Fibroblast of skin of back (primary cell): ENCODE measurements at regions not wholly inside any gene's neighbourhood (a gene's known extent, or its start where the extent isn't known, plus 50 kb on each side); places are given as distances from the start of the nearest gene placed in this dataset.

Source experiments
- DNase-seq: peaks from one replicate; pipeline ENCODE4 v3.0.0-alpha.2; 2013

DNA sequence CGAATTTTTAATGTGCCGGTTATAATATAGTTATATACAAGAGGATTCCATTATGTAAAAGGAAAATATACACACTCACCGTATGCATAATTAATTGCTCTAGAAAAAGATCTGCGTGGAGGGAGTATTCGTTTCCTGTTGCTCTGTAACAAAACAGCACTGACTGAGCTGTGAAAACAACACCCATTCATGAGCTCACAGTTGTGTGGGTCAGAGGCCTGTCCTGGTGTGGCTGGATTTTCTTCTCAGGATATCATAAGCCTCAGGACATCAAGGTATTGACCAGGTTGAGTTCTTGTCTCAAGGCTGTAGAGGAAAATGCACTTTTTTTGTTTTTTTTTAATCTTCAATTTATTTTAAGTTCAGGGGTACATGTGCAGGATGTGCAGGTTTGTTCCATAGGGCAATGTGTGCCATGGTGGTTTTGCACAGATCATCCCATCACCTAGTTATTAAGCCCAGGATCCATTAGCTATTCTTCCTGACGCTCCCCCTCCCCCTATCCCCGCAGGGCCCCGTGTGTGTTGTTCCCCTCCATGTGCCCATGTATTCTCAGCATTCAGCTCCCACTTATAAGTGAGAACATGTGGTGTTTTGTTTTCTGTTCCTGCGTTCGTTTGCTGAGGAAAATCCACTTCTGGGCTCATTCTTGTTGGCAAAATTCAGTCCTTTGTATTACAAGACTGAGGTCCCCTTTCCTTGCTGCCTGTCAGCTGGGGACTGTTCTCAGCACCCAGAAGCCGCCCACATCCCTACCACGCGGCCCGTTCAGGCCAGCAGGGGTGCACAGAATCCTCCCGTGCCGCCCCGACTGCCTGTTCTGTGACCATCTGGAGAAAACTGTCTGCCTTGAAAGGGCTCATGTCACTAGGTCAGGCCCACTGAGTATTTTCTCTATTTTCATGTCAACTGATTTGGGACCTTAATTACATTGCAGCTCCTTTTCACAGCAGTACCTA lies 87.4 kb upstream of the ERRFI1 start:
- no peak for DNase-seq

DNA sequence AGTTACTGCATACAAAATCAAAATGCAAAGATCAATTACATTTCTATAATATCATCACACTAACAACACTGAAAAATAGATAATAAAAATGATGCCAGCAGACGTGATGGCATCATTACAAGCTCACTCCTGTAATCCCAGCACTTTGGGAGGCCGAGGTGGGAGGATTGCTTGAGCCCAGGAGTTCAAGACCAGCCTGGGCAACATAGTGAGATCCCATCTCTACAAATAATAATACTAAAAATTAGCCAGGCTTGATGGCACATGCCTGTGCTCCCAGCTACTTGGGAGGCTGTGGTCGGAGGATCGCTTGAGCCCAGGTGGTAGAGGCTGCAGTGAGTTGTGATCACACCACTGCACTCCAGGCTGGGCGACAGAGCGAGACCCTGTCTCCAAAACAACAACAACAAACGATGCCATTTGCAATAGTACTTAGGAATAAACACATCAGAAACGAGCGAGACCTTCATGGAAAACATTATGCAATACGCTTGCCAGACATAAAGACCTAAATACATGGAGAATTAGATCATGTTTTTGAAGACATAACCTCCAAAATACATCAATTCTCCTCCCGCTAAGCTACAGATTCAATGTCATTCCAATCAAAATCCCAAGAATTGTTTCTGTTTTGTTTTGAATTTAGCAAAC lies 86.6 kb upstream of the ERRFI1 start:
- no peak for DNase-seq

- no peak for DNase-seq
Measured at GRCh38 chr1:8111560-8111959, 85.5 kb upstream of the ERRFI1 start.

DNA sequence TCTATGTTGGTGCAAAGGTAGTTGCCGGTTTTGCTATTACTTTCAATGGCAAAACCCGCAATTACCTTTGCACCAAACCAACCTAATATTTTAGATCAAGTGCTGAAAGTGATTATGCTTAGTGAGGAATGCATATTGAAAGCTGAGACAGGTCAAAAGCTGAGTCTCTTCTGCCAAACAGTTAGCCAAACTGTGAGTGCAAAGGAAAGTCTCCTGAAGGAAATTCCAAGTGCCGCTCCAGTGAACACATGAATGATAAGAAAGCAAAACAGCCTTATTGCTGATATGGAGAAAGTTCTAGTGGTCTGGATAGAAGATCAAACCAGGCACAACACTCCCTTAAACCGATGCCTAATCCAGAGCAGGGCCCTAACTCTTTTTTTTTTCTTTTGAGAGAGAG lies 83.1 kb upstream of the ERRFI1 start:
- no peak for DNase-seq

DNA sequence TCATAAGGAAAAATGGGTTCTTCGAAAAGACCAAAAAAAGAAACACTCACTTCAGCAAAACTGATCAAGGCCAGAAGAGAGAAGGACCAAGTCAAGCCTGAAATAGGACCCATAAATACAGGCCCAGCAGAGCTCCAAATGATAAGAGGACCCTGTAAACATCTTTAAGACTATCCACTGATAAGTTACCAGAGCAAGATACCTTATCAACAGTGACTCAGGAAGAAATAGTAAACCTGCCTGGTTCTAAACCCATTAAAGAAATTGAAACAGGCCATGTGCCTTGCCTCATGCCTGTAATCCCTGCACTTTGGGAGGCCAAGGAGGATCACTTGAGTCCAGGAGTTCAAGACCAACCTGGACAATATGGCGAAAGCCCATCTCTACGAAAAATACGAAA lies 81.8 kb upstream of the ERRFI1 start:
- DNase-seq = no peak

- DNase-seq = no peak
Measured at GRCh38 chr1:8104278-8105236, 78.4 kb upstream of the ERRFI1 start.

DNA sequence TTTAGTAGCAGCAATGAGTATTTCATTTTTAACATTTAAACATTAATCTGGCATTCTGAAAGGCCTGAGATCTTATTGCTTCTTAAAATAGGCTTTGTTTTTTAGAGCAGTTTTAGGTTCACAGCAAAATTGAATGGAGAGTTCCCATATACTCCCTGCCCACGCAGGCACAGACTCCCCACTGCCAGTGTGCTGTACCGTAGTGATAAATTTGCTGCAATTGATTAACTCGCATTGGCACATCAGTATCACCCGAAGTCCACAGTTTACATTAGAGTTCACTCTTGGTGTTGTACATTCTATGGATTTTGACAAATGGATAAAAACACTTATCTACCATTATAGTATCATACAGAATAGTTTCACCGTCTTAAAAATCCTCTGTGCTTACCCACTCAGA lies 71.8 kb upstream of the ERRFI1 start:
- DNase-seq = no peak

GRCh38 chr1:8097077-8097799 lies 71.1 kb upstream of the ERRFI1 start:
- peak; percentile 96 for DNase-seq

DNA sequence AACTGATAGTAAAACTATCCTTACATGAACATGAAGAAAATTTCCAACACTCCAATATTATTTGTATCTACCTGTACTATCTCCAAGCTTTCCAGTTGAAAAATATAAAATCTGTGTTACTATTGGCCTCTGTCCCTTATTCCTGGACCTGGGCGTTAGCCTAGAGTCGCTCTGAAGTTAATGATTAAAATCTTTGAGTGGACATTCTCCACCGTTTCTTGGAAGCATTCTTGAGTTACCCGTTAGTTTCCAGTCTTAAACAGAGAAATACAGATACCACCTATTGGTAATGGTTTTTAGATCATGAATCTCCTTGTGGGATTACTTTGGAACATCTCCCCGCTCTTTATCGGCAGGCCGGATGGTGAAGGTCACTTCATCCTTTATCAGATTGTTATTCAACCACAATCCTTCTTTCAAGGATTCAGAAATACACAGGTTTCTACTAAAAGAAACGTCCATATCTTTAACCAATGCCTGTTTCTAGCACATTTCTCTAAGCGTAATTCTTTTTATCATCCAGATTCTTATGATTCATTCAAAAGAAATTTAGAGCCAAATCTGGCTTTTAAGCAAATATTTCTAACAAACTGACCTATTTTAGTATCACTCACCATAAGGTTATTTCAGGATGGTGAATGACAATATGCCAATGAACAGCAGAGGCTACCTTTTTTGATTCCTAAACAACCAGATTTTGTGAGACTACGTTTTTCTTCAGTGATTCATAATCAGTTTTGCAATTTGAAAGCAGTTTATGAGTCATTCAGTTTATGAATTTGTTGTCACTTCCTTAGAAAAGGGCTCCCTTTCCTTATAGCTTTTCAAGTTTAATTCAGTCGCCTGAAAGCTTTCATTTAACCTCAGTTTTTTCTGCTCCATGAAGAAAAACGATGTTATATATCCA lies 70.2 kb upstream of the ERRFI1 start:
- DNase-seq = peak; percentile 91

GRCh38 chr1:8095584-8095983 lies 69.5 kb upstream of the ERRFI1 start:
- DNase-seq = no peak

GRCh38 chr1:8094481-8095241 lies 68.6 kb upstream of the ERRFI1 start:
- DNase-seq = peak; percentile 86

DNA sequence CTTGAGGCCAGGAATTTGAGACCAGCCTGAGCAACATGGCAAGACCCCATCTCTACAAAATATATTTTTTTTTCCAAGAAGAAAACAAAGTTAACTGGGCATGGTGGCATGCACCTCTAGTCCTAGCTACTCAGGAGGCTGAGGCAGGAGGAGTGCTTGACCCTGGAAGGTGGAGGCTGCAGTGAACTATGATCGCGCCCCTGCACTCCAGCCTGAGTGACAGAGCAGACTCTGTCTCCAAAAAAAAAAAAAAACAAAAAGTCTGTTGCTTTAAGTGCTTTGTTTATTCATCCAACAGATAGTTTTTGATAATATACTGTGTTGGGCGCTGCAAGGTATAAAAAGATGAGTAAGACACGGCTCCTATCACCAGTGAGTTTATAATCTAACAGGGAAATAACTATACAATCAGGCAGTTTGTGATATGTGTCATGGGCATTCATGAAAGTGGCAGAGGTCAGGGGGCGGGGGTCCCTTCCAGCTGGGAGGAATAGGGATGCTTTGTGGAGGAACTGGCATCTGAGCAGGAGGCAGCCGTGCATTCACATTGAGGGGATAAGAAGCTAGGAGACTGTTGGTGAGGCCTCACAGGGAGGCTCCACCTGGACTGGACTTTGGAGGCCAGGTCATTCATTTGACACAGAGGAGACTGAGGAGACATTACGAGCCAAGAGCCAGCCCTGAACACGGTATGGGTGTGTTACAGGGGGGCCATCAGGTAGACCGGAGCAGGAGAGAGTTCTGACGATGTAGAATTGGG lies 67.3 kb upstream of the ERRFI1 start:
- DNase-seq = no peak

DNA sequence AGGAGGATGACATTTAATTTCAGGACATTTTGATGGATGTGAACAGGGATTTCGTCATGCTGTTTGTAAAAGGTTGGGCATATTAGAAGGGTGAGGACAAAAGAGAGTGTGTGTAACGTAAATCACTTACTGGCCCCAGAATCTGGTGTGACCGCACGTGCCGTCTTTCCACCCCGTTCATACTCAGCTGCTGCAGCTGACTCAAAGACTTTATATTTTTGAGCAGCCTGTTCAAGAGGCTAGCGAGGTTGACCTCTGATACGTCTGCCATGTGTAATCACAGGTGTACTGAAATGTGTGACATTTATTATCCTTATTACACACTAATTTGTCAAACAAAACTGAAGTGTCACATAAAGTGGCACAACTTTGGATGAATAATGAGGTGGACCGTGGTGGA lies 66.5 kb upstream of the ERRFI1 start:
- no peak for DNase-seq

DNA sequence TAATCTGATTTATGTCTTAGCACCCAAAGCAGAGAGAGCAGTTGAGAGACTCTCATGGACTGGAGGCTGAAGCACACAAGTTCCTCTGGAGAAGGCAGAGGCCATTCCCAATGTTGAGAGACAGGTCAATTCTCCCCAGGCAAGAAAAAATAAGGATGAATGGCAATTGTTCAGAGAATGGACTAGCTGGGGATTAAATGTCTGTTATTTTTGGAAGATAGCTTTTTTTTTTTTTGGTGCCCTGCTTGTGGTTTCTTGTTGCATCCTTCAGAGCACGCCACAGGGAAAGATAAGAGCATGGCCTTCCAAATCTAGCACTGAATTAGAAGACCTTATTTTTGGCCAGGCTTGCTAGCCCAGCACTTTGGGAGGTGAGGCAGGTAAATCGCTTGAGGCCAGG lies 65.6 kb upstream of the ERRFI1 start:
- peak; percentile 72 for DNase-seq

DNA sequence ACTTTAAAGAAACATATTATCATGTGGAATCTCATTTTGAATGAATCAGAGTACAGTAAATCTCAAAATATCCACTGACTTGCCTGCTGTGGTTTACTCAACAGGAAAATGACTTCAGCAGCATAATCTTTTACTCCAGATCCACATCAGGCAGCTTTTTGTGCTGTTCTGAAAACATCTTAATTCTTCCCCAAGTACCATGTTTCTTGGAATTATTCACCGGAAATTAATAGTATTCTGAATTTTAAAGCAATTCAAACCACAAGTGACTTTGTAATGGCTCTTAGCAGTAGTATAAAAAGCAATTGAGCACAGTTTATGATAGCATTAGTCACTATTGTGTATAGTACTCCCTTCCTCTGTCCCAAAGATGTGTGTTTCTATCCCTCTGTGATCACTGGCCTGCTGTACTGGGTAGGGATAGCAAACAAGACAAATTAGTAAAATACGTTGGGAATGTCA lies 64.2 kb upstream of the ERRFI1 start:
- DNase-seq = peak; percentile 98

- DNase-seq = peak; percentile 69
Measured at GRCh38 chr1:8089535-8090228, 63.6 kb upstream of the ERRFI1 start.

DNA sequence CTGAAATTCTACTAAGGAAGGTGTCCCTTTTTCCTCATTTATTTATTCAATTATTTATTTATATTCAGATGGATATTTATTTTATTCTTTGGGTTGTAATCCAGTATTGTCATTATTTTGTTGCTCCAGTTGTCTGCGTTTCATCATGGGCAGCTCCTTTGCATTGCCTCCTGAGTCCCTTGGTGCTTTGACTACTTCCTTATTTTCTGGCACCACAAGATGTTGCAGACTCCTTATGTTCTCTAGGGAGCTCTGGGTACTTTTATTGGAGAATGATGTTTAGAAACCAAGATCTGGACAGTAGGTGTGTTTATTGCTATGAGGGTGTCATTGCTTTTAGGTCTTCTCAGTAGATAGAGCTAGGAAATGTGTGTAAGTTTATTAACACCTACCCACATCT lies 59.9 kb upstream of the ERRFI1 start:
- DNase-seq = no peak

DNA sequence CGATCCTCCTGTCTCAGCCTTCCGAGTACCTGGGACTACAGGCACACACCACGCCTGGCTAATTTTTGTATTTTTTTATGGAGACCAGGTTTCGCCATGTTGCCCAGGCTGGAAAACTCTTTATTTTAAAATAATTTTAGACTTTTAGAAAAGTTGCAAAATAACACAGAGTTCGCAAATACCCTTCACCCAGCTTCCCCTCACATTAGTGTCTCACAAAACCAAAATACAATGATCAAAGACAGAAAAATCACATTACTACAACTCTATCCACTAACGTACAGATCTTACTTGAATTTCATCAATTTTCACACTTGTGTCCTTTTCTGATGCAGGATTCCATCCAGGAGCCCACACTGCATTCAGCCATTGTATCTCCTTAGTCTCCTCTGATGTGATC lies 58.8 kb upstream of the ERRFI1 start:
- no peak for DNase-seq
